ENCODE measurements at regions not wholly inside any gene's neighbourhood (a gene's known extent, or its start where the extent isn't known, plus 50 kb on each side); places are given as distances from the start of the nearest gene placed in this dataset.
"Not testable (repeated sequence)": the region's sequence is repeated elsewhere in the genome, so short reads cannot be mapped to it uniquely, and the experiment has no call there.

DNA sequence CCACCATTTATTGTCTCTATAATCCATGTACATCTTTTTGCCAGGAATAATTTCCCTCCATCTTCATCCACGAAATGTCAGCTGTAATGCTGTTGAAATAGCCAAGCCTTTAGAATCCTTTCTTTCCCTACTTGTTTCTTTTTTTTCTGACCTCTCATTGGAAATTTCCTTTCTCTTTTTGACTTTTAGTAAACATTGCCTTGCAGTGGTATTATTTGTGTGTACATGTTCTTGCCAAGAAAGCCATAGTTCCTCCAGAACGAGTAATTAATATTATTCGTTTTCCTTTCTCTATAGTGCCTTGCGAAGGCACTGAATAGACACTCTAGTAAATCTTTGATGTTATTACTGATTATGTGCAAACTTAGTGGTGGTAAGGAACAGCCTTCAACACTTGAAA is 282.2 kb downstream of the GJA1 start:
- FAIRE-seq = no peak
- no peak for TF ChIP-seq PAX5 (IDR thresholded peaks at IDR 0.05; ENCODE audit: insufficient read depth, low read length, severe bottlenecking)
- TF ChIP-seq SPI1 (IDR thresholded peaks at IDR 0.05; ENCODE audit: low read depth, low read length) = no peak
- TF ChIP-seq TAF1 (IDR thresholded peaks at IDR 0.05; ENCODE audit: low read depth, low read length) = no peak
- TF ChIP-seq POU2F2 (IDR thresholded peaks at IDR 0.05; ENCODE audit: low read depth, low read length) = no peak
- no peak for DNase-seq (ENCODE audit: insufficient read length, low spot score)

DNA sequence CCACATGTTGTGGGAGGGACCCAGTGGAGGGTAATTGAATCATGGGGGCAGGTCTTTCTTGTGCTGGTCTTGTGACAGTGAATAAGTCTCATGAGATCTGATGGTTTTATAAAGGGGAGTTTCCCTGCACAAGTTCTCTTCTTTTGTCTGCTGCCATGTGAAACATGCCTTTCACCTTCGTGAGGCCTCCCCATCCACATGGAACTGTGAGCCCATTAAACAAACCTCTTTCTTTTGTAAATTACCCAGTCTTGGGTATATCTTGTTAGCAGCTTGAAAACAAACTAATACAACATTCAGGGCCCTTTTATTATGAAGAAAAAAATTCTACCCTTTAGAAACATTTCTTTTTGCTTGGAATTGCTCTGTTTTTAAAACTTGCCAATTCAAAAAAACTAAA is 285.4 kb downstream of the GJA1 start:
- not testable (repeated sequence) for FAIRE-seq; DNase-seq (ENCODE audit: insufficient read length, low spot score)

DNA sequence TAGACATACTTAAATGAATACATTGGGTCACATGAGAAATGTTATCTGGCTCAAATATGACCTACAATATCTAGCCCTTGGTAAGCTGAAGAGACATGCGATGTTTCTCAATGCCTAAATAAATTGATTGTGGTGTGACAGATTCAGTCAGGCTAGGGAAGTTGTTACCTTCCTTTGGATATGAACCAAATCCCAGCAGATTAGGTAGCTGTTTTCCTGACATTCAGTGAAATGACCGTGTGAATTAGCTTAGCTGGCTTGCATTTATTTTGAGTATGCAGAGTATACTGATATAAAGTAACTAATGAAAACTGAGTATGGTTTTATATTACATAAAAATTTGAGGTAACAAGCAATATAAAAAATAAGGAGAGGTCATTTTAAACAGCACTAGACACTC is 288.2 kb downstream of the GJA1 start:
- no peak for TF ChIP-seq PAX5 (IDR thresholded peaks at IDR 0.05; ENCODE audit: insufficient read depth, low read length, severe bottlenecking)
- TF ChIP-seq TAF1 (IDR thresholded peaks at IDR 0.05; ENCODE audit: low read depth, low read length) = no peak
- no peak for TF ChIP-seq POLR2AphosphoS5 (IDR thresholded peaks at IDR 0.05; ENCODE audit: low read depth, low read length)
- TF ChIP-seq POLR2A (IDR thresholded peaks at IDR 0.05; ENCODE audit: low read depth, low read length) = no peak
- TF ChIP-seq SPI1 (IDR thresholded peaks at IDR 0.05; ENCODE audit: low read depth, low read length) = no peak
- no peak for TF ChIP-seq POU2F2 (IDR thresholded peaks at IDR 0.05; ENCODE audit: low read depth, low read length)
- no peak for DNase-seq (ENCODE audit: insufficient read length, low spot score)
- no peak for FAIRE-seq

- FAIRE-seq (no peak), DNase-seq (ENCODE audit: insufficient read length, low spot score) (no peak)
- TF ChIP-seq TAF1 (IDR thresholded peaks at IDR 0.05; ENCODE audit: low read depth, low read length) = no peak
- TF ChIP-seq POLR2A (IDR thresholded peaks at IDR 0.05; ENCODE audit: low read depth, low read length) = no peak
- TF ChIP-seq SPI1 (IDR thresholded peaks at IDR 0.05; ENCODE audit: low read depth, low read length) = no peak
- TF ChIP-seq POU2F2 (IDR thresholded peaks at IDR 0.05; ENCODE audit: low read depth, low read length) = no peak
- no peak for TF ChIP-seq POLR2AphosphoS5 (IDR thresholded peaks at IDR 0.05; ENCODE audit: low read depth, low read length)
- no peak for TF ChIP-seq PAX5 (IDR thresholded peaks at IDR 0.05; ENCODE audit: insufficient read depth, low read length, severe bottlenecking)
These were observed 289.1 kb downstream of the GJA1 start for GRCh38 chr6:121724576-121724975.

- FAIRE-seq (no peak), DNase-seq (ENCODE audit: insufficient read length, low spot score) (no peak)
- no peak for TF ChIP-seq POLR2AphosphoS5 (IDR thresholded peaks at IDR 0.05; ENCODE audit: low read depth, low read length)
- no peak for TF ChIP-seq SPI1 (IDR thresholded peaks at IDR 0.05; ENCODE audit: low read depth, low read length)
- no peak for TF ChIP-seq POLR2A (IDR thresholded peaks at IDR 0.05; ENCODE audit: low read depth, low read length)
- TF ChIP-seq TAF1 (IDR thresholded peaks at IDR 0.05; ENCODE audit: low read depth, low read length) = no peak
- no peak for TF ChIP-seq PAX5 (IDR thresholded peaks at IDR 0.05; ENCODE audit: insufficient read depth, low read length, severe bottlenecking)
- TF ChIP-seq POU2F2 (IDR thresholded peaks at IDR 0.05; ENCODE audit: low read depth, low read length) = no peak
These were observed 291.1 kb downstream of the GJA1 start for GRCh38 chr6:121726596-121726995.

DNA sequence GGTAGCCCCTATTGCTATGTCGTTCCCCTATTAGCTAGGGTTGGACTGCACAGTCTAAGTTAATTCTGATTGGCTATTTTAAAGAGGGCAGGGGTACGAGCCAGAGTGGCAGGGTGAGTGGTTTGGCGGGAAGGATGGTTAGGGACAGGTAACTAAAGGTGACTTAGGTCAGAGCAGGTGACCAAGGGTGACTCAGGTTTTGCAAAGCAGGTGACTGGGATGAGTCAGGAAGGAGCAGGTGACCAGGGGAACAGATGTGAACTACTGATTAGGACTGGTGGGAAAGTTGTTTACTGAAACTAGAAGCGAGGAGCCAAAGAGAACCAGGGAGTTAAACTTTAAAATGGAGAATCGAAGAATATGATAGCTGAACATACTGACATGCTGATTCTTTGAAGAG is 295.2 kb downstream of the GJA1 start:
- FAIRE-seq (no peak), DNase-seq (ENCODE audit: insufficient read length, low spot score) (no peak)
- TF ChIP-seq TAF1 (IDR thresholded peaks at IDR 0.05; ENCODE audit: low read depth, low read length) (no peak), POLR2AphosphoS5 (IDR thresholded peaks at IDR 0.05; ENCODE audit: low read depth, low read length) (no peak), POU2F2 (IDR thresholded peaks at IDR 0.05; ENCODE audit: low read depth, low read length) (no peak), SPI1 (IDR thresholded peaks at IDR 0.05; ENCODE audit: low read depth, low read length) (no peak), POLR2A (IDR thresholded peaks at IDR 0.05; ENCODE audit: low read depth, low read length) (no peak), PAX5 (IDR thresholded peaks at IDR 0.05; ENCODE audit: insufficient read depth, low read length, severe bottlenecking) (no peak)

- no peak for TF ChIP-seq PAX5 (IDR thresholded peaks at IDR 0.05; ENCODE audit: insufficient read depth, low read length, severe bottlenecking)
- no peak for TF ChIP-seq POLR2A (IDR thresholded peaks at IDR 0.05; ENCODE audit: low read depth, low read length)
- no peak for TF ChIP-seq TAF1 (IDR thresholded peaks at IDR 0.05; ENCODE audit: low read depth, low read length)
- TF ChIP-seq SPI1 (IDR thresholded peaks at IDR 0.05; ENCODE audit: low read depth, low read length) = no peak
- no peak for TF ChIP-seq POU2F2 (IDR thresholded peaks at IDR 0.05; ENCODE audit: low read depth, low read length)
- TF ChIP-seq POLR2AphosphoS5 (IDR thresholded peaks at IDR 0.05; ENCODE audit: low read depth, low read length) = no peak
- FAIRE-seq (no peak), DNase-seq (ENCODE audit: insufficient read length, low spot score) (no peak)
These were observed 295.9 kb downstream of the GJA1 start for GRCh38 chr6:121731381-121731780.

- no peak for TF ChIP-seq SPI1 (IDR thresholded peaks at IDR 0.05; ENCODE audit: low read depth, low read length)
- no peak for TF ChIP-seq POU2F2 (IDR thresholded peaks at IDR 0.05; ENCODE audit: low read depth, low read length)
- TF ChIP-seq TAF1 (IDR thresholded peaks at IDR 0.05; ENCODE audit: low read depth, low read length) = no peak
- TF ChIP-seq POLR2AphosphoS5 (IDR thresholded peaks at IDR 0.05; ENCODE audit: low read depth, low read length) = no peak
- no peak for TF ChIP-seq POLR2A (IDR thresholded peaks at IDR 0.05; ENCODE audit: low read depth, low read length)
- no peak for TF ChIP-seq PAX5 (IDR thresholded peaks at IDR 0.05; ENCODE audit: insufficient read depth, low read length, severe bottlenecking)
- FAIRE-seq (no peak), DNase-seq (ENCODE audit: insufficient read length, low spot score) (no peak)
These were observed 297.2 kb downstream of the GJA1 start for GRCh38 chr6:121732641-121733040.

DNA sequence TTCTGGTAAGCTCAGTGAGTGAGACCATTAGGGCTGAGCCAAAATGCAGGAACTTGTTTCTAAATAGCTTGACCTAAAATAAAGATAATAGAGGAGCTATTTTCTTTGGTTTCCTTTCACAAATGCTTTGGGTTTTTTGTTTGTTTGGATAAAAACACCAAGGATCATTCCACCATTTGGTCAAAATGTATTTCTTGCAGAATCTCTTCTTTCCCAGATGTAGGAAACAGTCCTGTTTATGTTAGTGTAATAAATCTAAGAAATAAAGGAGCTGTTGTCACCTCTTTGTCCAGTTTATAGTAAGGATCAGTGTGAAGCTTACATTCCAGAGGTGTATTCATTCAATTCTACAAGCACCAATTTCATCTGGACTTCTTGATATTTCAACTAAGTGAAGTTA is 297.8 kb downstream of the GJA1 start:
- no peak for TF ChIP-seq POLR2A (IDR thresholded peaks at IDR 0.05; ENCODE audit: low read depth, low read length)
- no peak for TF ChIP-seq PAX5 (IDR thresholded peaks at IDR 0.05; ENCODE audit: insufficient read depth, low read length, severe bottlenecking)
- no peak for TF ChIP-seq SPI1 (IDR thresholded peaks at IDR 0.05; ENCODE audit: low read depth, low read length)
- no peak for TF ChIP-seq TAF1 (IDR thresholded peaks at IDR 0.05; ENCODE audit: low read depth, low read length)
- TF ChIP-seq POU2F2 (IDR thresholded peaks at IDR 0.05; ENCODE audit: low read depth, low read length) = no peak
- TF ChIP-seq POLR2AphosphoS5 (IDR thresholded peaks at IDR 0.05; ENCODE audit: low read depth, low read length) = no peak
- DNase-seq (ENCODE audit: insufficient read length, low spot score) (no peak), FAIRE-seq (no peak)

- not testable (repeated sequence) for FAIRE-seq; DNase-seq (ENCODE audit: insufficient read length, low spot score)
These were observed 304.7 kb downstream of the GJA1 start for GRCh38 chr6:121740188-121740587.

- FAIRE-seq = no peak
- TF ChIP-seq POLR2A (IDR thresholded peaks at IDR 0.05; ENCODE audit: low read depth, low read length) = no peak
- no peak for TF ChIP-seq POU2F2 (IDR thresholded peaks at IDR 0.05; ENCODE audit: low read depth, low read length)
- TF ChIP-seq POLR2AphosphoS5 (IDR thresholded peaks at IDR 0.05; ENCODE audit: low read depth, low read length) = no peak
- TF ChIP-seq TAF1 (IDR thresholded peaks at IDR 0.05; ENCODE audit: low read depth, low read length) = no peak
- no peak for TF ChIP-seq SPI1 (IDR thresholded peaks at IDR 0.05; ENCODE audit: low read depth, low read length)
- TF ChIP-seq PAX5 (IDR thresholded peaks at IDR 0.05; ENCODE audit: insufficient read depth, low read length, severe bottlenecking) = no peak
- DNase-seq (ENCODE audit: insufficient read length, low spot score) = no peak
These were observed 308.2 kb downstream of the GJA1 start for GRCh38 chr6:121743691-121744090.
